AG04449 (cell line): ENCODE measurements at regions not wholly inside any gene's neighbourhood (a gene's known extent, or its start where the extent isn't known, plus 50 kb on each side); places are given as distances from the start of the nearest gene placed in this dataset.

Experiments
- CTCF ChIA-PET: fragments of 350-600 bp; formaldehyde crosslinking; extraction: SDS; loops from one replicate; lab custom pipeline; 2021; ENCODE audit warnings: antibody characterized with exemption; lab: Yijun Ruan, JAX
- POLR2A ChIA-PET: fragments of 400-600, 350-600 bp; formaldehyde crosslinking; extraction: SDS; loops from one replicate; lab custom pipeline; 2020; ENCODE audit warnings: antibody characterized with exemption, inconsistent platforms; lab: Yijun Ruan, JAX
- DNase-seq: peaks from one replicate; pipeline ENCODE4 v3.0.0-alpha.2; 2010; ENCODE audit warnings: low read depth, low spot score
- H3K4me3 ChIP-seq: 2 replicates; pipeline ENCODE4 v1.5.1; 2011; ENCODE audit warnings: low read depth, mild to moderate bottlenecking, control low read depth, low read length
- CTCF ChIP-seq: IDR thresholded peaks from one replicate; pipeline ENCODE4 v1.5.1; 2011; ENCODE audit warnings: mild to moderate bottlenecking, moderate library complexity, low read length, control low read depth, inconsistent platforms; ENCODE audit not compliant: insufficient read depth; ENCODE audit errors: missing control alignments

GRCh38 chr19:28644169-28644775, 568.7 kb downstream of the UQCRFS1 start:
- no peak for TF ChIP-seq CTCF
- CTCF ChIA-PET, result interaction anchor here (1.1 to 2.4 kb wide), 2 partner anchors 11 to 66 kb away, joined by 4 to 9 read pairs; no protein-coding TSS in a partner anchor
- no peak for DNase-seq
- POLR2A ChIA-PET, result interaction anchor here (0.6 kb wide), 1 partner anchor 260 kb away, joined by 3 read pairs; no protein-coding TSS in a partner anchor
- no peak overlapping the region for H3K4me3 ChIP-seq

DNA sequence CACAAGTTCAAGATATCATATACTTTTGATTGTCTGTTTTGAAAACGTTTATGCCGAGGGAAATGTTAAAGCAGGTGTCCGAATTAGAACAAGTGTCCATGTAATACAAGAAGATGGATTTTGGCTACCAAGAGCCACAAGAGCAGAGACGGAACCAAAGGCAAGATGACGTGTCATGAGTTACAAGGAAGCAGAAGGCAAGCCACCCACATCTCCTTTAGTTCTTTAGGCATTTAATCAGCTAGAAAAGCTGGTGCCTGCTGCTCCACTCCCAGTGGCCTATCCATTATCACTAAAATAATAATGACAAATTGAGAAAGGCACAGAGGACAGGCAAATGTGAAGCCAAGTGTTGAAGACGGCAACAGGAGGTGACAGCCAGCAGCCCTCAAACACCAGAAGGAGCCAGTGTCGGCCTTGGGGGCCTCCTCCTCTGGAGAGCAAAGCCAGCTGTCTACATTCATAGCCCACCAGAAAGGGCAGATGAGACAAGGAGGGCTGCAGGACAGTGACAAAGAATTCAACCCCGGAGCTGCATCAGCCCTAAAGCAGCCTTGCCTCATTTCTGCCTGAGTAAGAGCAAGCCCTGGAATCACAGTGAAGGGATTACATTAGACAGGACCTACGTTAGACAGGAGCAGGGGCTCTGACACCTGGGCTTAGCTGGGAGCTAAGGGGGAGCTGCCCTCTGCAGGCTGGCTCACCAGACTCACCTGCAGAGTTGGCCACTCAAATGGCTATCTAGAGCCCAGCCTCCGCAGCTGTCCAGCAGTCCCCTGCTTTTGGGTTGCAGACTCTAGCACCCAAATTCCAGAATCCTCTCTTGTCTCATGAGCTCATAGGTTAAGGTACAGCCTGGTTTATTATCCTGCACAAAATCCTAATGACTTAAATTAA, 569.9 kb downstream of the UQCRFS1 start:
- CTCF ChIA-PET, result interaction anchor here (1.1 to 2.4 kb wide), 2 partner anchors 9 to 67 kb away, joined by 4 to 9 read pairs; no protein-coding TSS in a partner anchor
- POLR2A ChIA-PET, result interaction anchor here (0.6 kb wide), 1 partner anchor 575 kb away, joined by 3 read pairs; no protein-coding TSS in a partner anchor
- H3K4me3 ChIP-seq, result no peak overlapping the region
- TF ChIP-seq CTCF, result no peak
- DNase-seq, result no peak

DNA sequence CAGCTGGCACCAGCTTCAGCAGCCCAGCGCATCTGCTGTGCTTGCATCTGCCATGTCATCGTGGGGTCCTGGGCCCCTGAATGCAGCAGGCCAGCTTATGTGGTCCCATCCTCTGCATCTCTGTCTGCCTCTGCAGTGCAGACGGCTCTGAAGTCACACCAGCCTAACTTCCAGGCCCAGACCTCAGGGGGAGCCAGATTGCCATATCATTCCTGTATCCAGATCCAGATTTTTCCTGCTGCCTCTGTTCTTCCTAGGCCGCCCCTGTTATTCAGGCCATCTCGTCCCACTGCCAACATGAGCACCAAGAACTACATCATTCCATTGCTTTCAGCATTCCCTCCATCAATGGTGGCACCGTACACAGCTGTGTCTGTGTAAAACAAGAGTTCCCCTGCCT, 571.6 kb downstream of the UQCRFS1 start:
- CTCF ChIA-PET, result no interaction called here

GRCh38 chr19:28640506-28640905, 572.4 kb downstream of the UQCRFS1 start:
- TF ChIP-seq CTCF, result no peak
- DNase-seq, result no peak
- CTCF ChIA-PET, result no interaction called here
- H3K4me3 ChIP-seq, result no peak overlapping the region
- POLR2A ChIA-PET, result no interaction called here

More for the DNA sequence above, 571.6 kb downstream of the UQCRFS1 start:
- POLR2A ChIA-PET, result no interaction called here
- DNase-seq, result no peak
- H3K4me3 ChIP-seq, result no peak overlapping the region
- no peak for TF ChIP-seq CTCF

GRCh38 chr19:28638445-28638844, 574.5 kb downstream of the UQCRFS1 start:
- no peak overlapping the region for H3K4me3 ChIP-seq
- POLR2A ChIA-PET, result no interaction called here
- CTCF ChIA-PET, result no interaction called here
- TF ChIP-seq CTCF, result no peak
- no peak for DNase-seq

DNA sequence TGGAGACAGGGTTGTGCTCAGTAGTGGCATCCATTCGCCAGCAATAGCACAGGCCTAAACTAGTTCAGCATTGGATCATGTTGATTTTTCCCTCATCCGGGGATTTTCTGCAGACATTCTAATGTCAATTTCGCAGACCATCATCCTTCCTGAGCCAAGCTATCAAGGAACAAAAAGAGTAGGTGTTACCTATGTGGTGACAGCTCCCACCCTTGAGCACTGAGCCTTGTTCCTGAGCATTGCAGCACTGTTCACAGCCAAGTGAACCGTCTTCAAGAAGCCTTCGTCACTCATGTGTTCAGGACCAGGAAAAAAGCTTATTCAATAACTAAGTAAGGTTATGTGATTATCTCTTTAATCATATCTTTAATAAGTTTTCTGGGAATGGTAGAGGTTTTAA, 576.2 kb downstream of the UQCRFS1 start:
- POLR2A ChIA-PET, result no interaction called here
- TF ChIP-seq CTCF, result no peak
- no peak for DNase-seq
- no peak overlapping the region for H3K4me3 ChIP-seq
- CTCF ChIA-PET, result no interaction called here
